HK-2 (cell line): ENCODE measurements at regions not wholly inside any gene's neighbourhood (a gene's known extent, or its start where the extent isn't known, plus 50 kb on each side); places are given as distances from the start of the nearest gene placed in this dataset.

ENCODE experiments used
- DNase-seq: peaks from one replicate; pipeline ENCODE4 v3.0.0-alpha.2; 2018; ENCODE audit not compliant: unreplicated experiment

DNA sequence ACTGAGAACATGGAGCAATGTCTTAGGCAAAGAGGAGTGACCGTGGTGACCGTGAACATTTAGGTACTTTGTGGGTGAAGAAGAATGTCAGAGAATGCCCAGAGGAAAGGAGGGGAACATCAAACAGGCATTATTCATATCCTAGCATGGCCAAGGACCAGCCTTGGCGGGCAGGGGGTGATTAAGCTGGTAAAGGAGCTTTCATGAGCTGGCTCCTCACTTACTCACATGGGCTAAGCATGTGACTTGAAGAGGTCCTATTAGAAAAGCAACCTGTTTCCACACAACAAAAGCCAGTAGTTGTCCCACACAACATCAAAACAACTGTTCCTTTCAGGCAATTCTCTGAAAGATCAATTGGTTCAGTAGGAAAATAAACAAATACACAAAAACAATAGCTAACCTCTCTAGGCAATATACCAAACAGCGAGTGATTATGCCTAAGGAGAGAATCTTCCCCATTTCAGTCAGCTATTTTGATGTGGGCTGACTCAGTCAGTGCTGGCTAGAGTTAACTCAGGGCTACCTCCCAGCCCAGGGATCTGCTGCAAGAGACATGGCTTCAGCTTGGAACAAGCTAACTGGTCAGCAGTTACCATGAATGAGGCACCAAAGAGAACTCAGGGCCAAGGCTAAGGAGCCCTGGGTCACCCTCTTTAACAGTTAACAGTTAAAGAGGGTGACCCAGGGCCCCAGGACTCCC, 283.5 kb downstream of the ARHGAP12 start:
- no peak for DNase-seq

DNA sequence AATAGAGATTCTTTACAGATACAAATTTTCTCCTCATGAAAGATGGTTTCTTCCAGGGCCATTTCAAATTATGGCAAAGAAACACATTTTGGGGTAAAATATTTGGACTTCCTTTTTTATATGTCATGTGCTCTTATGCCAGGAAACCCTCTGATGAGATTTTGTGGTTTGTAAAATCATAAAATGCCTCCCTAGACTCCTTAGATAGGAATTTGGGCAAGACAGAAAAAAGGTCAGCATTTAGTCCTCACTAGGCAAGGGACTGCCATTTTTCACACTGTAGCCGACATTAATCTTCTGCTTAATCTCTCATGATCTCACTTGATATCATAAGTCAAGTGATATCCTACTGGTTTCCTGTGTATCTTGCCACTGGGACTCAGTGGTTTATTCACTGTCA, 286.4 kb downstream of the ARHGAP12 start:
- no peak for DNase-seq

DNA sequence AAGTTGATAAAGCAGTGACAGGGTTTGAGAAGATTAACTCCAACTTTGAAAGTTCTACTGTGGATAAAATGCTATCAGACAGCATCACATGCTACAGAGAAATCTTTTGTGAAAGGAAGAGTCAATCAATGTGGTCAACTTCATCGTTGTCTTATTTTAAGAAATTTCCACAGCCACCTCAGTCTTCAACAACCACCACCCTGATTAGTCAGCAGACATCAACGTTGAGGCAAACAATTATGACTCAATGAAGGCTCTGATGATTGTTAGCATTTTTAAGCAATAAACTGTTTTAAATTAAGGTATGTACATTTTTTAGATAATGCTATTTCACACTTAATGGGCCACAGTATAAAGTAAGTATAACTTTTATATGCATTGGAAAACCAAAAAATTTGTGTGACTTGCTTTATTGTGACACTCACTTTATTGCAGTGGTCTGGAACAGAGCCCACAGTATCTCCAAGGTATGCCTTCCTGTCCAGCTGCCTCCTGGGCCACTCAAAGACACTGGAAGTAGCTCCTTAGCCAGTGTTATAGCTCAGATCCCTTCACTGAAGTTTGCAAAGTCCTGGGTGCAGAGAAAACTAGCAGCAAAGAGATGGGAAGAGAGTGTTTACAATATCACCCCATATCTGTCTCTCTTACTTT, 293.1 kb downstream of the ARHGAP12 start:
- no peak for DNase-seq

GRCh38 chr10:31635009-31635408, 293.6 kb downstream of the ARHGAP12 start:
- no peak for DNase-seq

DNA sequence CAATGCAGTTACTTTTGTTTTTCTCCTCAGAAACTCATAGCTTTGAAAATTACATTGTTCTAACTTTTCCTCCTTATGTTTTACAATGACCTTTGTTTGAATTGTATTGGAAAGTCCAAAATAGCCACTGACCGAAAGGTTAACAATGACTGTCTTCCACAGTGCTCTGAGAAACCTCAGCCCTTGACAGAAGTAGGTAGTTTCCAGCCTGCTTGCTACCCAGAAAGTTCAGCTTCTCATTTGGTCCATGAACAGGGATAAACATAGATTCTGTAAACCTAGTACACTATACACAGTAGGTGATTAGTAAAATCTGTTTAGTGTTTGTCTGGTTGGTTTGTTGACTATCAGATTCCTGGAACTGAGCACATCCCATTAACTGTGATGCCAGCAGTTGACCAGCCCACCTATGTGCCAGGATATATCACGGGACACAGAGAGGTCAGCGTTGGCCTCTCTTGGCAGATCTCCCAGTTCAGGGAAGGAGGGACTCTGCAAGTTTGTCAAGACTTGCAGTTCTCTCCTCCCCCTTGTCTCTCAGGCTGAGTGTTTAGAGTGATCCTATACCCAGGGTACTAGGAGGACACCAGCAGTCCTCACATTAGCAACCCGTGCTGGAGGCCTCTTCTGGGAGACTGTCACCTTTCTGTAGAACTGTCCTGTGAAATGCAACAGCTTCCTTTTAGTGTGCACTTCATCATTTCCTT, 297.6 kb downstream of the ARHGAP12 start:
- DNase-seq: no peak

DNA sequence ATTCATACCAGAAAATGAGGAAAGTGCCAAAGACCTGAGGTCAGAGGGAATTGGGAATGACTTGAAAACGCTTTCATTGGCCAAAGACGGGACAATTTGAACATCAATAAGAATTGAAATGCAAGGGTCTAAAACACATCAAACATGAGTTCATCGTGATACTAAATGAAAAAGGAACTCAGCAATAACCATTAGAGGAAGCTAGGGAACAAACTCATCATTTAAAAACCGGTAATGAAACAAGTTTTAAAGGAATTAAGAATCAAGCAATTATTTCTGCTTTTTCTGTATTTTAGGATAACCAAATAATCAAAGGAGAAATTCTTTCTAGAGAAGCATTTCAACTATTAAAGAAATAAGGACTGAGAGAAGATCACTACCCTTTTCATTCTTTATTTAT, 303.1 kb downstream of the ARHGAP12 start:
- DNase-seq: no peak

- no peak for DNase-seq
Observed at GRCh38 chr10:31624611-31625010, 304.0 kb downstream of the ARHGAP12 start.

GRCh38 chr10:31623947-31624346, 304.7 kb downstream of the ARHGAP12 start:
- no peak for DNase-seq

GRCh38 chr10:31623466-31623865, 304.4 kb downstream of the ZEB1 start:
- no peak for DNase-seq

DNA sequence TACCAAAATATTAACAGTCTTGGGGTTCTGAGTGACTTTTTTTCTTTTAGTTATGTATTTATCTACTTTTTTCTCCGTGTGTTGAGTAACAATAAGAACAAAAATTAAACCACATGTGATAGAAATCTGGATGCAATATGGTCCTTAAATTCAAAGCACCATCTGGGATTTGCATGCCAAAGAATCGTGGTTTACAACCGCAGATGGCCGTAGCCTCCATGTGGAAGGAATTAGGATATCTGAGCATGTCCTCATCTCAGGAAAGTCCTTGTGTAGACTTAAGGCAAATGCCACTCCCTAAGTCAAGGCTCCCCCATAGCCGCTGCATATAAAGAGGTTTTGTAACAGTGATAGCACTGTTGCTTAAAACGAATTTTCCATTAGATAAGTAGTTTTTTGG, 304.0 kb downstream of the ZEB1 start:
- no peak for DNase-seq

- no peak for DNase-seq
Observed at GRCh38 chr10:31621733-31622132, 302.7 kb downstream of the ZEB1 start.

DNA sequence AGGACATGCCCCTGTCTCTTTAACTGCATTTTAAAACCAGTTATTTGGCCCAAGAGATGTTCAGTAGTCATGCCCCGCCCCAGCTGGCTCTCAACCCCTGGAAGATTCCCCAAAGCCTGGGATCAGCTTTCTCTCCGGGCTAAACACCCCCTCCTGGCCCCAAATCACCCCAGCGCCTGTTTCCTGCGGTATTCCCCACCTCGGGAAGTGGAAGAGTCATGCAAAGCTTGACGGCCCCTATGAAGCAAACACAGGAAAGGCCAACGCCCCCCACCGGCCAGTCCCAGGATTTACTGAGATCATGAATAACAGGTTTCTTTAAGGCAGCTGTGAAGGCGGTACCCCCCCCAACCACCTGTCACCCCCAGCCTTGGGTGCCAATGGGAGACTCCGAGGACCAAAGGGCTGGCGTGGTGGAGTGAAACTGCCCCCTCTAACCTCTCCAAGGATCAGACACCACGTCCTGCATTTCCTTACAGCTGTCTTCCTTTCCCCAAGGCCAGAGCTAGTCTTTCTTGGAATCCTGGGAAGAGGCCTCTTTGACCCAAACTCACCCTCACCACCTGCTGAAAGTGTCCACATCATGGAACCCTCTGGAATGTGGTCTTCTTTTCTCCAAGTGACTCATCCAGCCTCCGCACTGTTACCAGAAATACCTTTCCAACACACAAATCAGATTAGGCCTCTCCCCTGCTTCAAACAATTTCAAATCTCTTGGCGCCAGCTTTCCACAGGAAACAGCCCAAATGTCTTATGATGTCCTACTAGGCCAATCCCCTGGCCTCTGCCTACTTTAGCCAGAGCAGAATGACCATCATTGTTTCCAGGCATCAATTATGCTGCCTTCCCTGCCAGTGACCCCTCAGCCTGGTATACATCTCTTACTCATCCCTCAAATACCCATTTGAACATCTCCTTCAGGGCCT, 301.5 kb downstream of the ZEB1 start:
- DNase-seq: no peak

DNA sequence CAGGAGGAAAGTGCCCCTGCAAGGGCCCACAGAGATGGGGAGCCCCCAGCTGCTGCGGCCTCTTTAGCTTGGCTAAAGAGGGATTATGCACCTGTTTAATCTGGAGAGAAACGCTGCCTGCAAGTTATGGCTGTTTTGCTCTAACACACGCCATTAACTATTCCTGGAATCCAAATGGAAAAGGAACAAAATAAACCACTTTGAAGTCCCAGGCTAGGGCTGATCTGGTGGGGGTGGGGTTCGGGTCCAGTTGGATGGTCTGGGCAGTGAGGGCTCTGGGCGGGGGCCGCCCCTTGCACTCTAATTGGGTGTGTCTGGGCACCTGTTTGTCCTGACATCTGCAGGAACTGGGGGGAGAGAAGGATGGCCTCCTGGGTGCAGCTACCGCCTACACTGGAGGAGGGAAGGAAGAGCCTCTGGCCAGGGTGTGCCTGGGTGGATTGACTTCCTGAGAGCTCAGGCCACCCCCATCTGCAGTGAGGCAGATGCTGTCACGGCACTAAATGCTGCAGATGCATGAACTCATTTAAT, 300.6 kb downstream of the ZEB1 start:
- no peak for DNase-seq

GRCh38 chr10:31618541-31619291, 299.7 kb downstream of the ZEB1 start:
- no peak for DNase-seq

- DNase-seq: no peak
Observed at GRCh38 chr10:31617757-31618156, 298.7 kb downstream of the ZEB1 start.

- DNase-seq: no peak
Observed at GRCh38 chr10:31617133-31617532, 298.1 kb downstream of the ZEB1 start.

DNA sequence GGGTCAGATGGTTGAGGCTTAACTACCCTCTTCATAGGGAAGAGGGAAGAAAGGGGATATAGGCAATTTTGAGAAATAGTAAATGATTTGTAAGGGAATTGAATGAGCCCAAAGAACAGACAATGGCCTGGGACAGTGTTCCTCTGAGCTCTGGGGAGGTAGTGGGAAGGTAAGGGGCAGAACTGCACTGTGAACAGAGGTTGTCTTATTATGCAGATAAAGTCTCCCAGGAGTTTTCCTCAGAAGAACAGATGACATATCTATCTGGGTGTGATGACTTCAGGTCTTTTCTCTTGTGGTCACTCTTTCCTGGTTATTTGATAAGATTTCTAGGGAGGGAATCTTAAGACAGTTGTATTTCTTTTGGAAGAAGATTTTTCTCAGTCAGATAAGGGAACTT, 296.1 kb downstream of the ZEB1 start:
- DNase-seq: no peak

DNA sequence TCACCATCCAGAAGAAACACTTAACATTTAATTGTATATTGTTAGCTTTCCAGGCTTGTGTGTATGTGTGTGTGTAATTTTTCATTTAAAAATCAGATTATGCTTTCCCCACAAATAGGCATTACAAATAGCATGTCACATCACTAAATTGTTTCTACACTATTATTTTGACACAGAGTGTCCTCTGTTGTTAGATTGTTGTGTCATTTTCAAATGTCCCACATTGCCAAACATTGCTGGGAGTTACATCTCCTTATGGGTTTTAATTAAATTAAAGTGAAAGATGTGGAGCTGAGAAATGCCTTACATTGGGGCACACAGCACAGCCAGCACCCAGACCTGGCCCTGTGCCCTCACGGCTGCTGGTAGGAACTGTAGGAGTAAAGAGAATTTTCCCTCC, 295.6 kb downstream of the ZEB1 start:
- DNase-seq: no peak

DNA sequence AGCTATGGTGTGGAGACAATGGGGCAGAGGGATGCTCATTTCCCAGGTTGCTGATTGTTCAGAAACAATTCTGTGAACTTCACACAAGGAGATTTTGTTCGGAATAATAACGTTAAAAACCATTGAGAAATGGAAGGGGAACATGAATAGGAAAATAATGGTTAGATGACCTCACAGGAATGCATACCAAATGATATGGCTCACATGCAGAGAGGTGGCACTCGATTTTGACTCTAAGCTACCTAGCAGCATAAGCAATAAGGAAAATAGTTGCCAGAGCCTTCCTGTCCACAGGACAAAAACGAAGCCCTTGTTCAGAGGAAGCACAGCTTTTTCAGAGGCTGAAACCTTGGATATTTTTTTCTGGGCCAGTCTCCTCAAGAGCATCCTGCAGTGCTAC, 293.1 kb downstream of the ZEB1 start:
- DNase-seq: no peak

DNA sequence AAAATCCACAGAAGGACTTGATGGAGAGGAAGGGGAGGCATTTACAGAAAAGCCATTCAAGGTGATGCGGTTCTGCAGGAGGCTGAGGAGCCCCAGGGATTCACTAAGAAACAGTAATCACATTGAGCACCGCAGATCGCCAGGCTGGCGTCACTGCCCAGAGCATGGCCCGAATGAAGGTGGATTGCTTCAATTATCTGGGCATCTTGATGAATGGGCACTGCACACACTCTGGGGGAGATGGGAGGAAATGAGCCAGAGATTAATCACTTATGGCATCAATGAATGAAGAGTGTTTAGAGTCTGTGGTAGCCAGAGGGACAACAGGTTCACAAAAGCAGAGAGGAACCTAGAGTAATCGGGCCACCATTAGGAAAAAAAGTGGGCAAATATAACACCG, 292.1 kb downstream of the ZEB1 start:
- no peak for DNase-seq

- no peak for DNase-seq
Observed at GRCh38 chr10:31607481-31607880, 288.5 kb downstream of the ZEB1 start.
